CD4-positive, alpha-beta T cell treated with Interleukin-15 for 4 hours (primary cell): ENCODE measurements at regions not wholly inside any gene's neighbourhood (a gene's known extent, or its start where the extent isn't known, plus 50 kb on each side); places are given as distances from the start of the nearest gene placed in this dataset.
A peak's percentile ranks its signal among the peaks of the same experiment; 100 is the strongest.

Experiments
- DNase-seq: peaks from one replicate; pipeline ENCODE4 v3.0.0-alpha.2; 2020; ENCODE audit warnings: low spot score

- DNase-seq = no peak
Measured at GRCh38 chr9:129343424-129344375, 165.6 kb upstream of the IER5L start.

- DNase-seq = no peak
Measured at GRCh38 chr9:129342591-129343423, 164.7 kb upstream of the IER5L start.

- DNase-seq = no peak
Measured at GRCh38 chr9:129341987-129342348, 163.9 kb upstream of the IER5L start.

GRCh38 chr9:129341171-129341986 is 163.3 kb upstream of the IER5L start:
- no peak for DNase-seq

- no peak for DNase-seq
Measured at GRCh38 chr9:129340427-129341170, 162.5 kb upstream of the IER5L start.

GRCh38 chr9:129339539-129340157 is 161.6 kb upstream of the IER5L start:
- no peak for DNase-seq

- DNase-seq = no peak
Measured at GRCh38 chr9:129338724-129339430, 160.8 kb upstream of the IER5L start.

- no peak for DNase-seq
Measured at GRCh38 chr9:129337336-129338140, 159.5 kb upstream of the IER5L start.

GRCh38 chr9:129336601-129337331 is 158.7 kb upstream of the IER5L start:
- DNase-seq = peak; percentile 16

- DNase-seq = no peak
Measured at GRCh38 chr9:129336130-129336528, 158.1 kb upstream of the IER5L start.

GRCh38 chr9:129335464-129336129 is 157.5 kb upstream of the IER5L start:
- DNase-seq = no peak

GRCh38 chr9:129334105-129334935 is 156.3 kb upstream of the IER5L start:
- DNase-seq = no peak

GRCh38 chr9:129333617-129334104 is 155.6 kb upstream of the IER5L start:
- DNase-seq = no peak

- no peak for DNase-seq
Measured at GRCh38 chr9:129332581-129332980, 154.5 kb upstream of the IER5L start.

- no peak for DNase-seq
Measured at GRCh38 chr9:129331772-129332500, 153.9 kb upstream of the IER5L start.

- no peak for DNase-seq
Measured at GRCh38 chr9:129331493-129331765, 153.4 kb upstream of the IER5L start.
